GM10248 (cell line): ENCODE measurements at regions not wholly inside any gene's neighbourhood (a gene's known extent, or its start where the extent isn't known, plus 50 kb on each side); places are given as distances from the start of the nearest gene placed in this dataset.

ENCODE experiments used
- CTCF ChIA-PET: fragments of 300-600 bp; sonication (Branson Sonifier 250); formaldehyde crosslinking; extraction: SDS; loops from one replicate; lab custom pipeline; 2021; ENCODE audit warnings: antibody characterized with exemption; lab: Yijun Ruan, JAX
- POLR2A ChIA-PET: fragments of 350-650 bp; sonication (Branson Sonifier 250); formaldehyde crosslinking; extraction: SDS; loops from one replicate; lab custom pipeline; 2020; ENCODE audit warnings: antibody characterized with exemption; lab: Yijun Ruan, JAX
- DNase-seq: peaks from one replicate; pipeline ENCODE4 v3.0.0; 2012; ENCODE audit errors: extremely low spot score
- TF ChIP-seq, protein P1 (sequence below): IDR thresholded peaks from 2 replicates; pipeline ENCODE4 v1.5.1; 2012; ENCODE audit warnings: mild to moderate bottlenecking, low read depth; ENCODE audit errors: extremely low read depth, missing control alignments, control extremely low read depth

DNA sequence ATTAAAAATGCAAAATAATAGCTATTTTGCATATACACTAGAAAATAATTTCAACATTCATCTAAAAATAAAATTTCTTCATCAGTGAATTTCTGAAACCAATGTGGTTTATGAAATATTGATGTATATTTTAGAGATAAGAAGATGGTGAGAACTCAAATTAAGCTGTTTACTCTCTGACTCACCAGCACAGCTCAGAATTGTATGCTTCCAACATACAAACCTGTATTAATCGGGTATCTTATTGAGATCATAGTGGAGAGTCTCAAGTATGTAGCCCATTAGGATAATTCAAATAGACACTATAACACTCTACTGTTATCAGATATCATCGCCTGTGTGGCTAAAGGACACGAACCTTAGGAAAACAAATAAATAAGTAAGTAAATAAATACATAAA lies 899.5 kb upstream of the INTU start:
- no peak for DNase-seq
- ChIA-PET CTCF (no interaction called here), POLR2A (no interaction called here)

DNA sequence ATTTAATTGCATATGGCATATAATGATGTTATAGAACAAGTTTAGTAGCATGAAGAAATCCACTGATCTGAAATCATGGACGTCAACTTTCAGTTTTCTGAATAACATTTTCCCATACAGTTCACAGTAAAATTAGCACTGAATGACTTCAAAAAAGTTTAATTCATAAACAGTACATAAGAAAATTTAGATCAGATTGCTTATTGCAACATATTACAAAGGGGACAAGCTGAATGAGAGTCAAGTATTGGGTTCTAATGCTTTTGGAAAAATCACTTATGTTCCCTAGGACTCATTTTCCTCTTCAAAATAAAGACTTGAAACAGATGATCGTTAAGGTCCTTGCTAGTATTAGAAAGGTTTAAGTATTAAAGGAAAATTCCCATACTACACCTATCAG lies 898.3 kb upstream of the INTU start:
- CTCF ChIA-PET = no interaction called here
- POLR2A ChIA-PET = no interaction called here
- DNase-seq = no peak
- TF ChIP-seq, protein P1, sequence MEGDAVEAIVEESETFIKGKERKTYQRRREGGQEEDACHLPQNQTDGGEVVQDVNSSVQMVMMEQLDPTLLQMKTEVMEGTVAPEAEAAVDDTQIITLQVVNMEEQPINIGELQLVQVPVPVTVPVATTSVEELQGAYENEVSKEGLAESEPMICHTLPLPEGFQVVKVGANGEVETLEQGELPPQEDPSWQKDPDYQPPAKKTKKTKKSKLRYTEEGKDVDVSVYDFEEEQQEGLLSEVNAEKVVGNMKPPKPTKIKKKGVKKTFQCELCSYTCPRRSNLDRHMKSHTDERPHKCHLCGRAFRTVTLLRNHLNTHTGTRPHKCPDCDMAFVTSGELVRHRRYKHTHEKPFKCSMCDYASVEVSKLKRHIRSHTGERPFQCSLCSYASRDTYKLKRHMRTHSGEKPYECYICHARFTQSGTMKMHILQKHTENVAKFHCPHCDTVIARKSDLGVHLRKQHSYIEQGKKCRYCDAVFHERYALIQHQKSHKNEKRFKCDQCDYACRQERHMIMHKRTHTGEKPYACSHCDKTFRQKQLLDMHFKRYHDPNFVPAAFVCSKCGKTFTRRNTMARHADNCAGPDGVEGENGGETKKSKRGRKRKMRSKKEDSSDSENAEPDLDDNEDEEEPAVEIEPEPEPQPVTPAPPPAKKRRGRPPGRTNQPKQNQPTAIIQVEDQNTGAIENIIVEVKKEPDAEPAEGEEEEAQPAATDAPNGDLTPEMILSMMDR = no peak

More for the DNA sequence above, 899.5 kb upstream of the INTU start:
- TF ChIP-seq, protein P1 = no peak

DNA sequence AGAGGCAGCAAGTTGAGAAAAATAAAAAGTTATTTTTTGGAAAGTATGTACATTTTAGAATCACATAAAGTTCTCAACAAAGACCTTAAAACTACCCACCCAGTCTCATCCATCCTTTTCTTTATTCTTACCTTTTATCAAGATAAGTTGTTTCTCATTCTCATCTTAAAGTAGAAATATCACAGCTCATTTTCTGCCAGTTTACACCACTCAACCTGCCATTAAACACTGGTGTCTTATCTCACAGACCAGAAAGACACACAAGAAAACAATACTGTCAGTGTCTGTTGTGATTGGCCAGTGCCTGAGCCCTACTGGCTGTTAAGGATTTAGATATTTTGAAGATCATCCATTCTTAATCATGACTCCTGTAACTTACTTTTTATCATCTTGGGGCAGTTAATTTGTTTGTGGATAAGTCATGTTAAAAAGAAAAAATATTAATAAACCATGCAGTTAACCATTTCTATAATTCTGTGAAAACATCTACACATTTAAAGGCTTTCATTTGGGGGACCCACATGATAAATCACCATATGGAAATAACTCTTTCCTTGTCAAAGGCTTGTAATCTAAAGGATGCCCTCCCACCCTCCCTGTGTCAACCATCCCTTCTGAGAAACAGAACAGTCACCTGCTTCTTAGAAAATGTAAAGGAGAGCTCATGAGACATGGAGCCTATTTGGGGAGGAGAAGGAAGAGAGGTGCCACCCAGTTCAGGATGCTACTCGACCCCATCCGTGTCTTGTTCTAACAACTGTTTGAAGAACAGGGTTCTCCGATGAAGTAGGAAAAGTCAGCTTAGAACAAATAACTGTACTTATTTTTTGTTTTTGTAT lies 897.2 kb upstream of the INTU start:
- POLR2A ChIA-PET = no interaction called here
- TF ChIP-seq, protein P1 = no peak

DNA sequence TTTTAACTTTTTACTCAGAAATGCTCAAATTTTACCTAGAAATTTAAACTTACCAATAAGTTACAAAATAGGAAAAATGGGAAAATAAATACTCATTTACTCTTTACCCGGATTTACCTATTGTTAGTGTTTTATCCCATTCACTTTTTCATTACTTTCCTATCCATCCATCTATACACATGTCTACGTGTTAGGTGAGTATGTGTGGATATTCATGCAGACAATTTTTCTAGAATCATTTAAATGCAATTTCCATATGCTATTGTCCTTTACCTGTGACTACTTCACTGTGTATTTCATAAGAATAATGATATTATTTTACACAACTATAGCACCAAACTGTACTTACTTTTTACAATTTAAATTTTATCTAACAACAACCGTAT lies 896.6 kb upstream of the INTU start:
- DNase-seq = no peak
- POLR2A ChIA-PET = no interaction called here
- TF ChIP-seq, protein P1 = no peak
- CTCF ChIA-PET = no interaction called here

More for the DNA sequence above, 897.2 kb upstream of the INTU start:
- DNase-seq = no peak
- CTCF ChIA-PET = no interaction called here

DNA sequence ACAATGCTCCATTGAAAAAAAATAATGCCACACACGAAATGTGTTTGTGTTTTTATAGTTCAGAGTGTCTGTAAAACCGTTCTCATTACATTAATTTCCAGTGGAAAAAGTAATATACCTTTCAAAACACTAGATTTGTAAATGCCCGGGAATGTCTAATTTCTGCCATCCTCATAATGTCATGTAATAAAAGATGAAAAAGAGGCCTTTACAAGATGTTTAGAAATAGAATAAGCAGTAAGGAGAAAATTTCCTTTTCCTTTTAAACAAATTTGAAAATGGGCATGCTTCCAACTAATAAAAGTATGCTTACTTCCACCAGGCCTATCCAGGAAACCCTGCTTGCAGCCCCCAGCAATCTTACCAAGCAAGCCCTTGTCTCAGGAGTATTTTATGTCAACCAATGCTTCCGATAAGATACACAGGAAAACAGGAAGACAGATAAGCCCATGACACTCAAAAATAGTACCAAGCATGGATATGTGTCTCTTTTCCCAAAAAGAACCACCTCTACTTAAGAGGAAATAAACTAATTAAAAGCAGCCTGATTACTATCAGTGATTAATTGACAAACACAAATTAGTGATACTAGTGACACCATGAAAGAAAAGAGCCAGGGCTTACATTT lies 894.7 kb upstream of the INTU start:
- DNase-seq = no peak
- ChIA-PET CTCF (no interaction called here), POLR2A (no interaction called here)
- TF ChIP-seq, protein P1 = no peak

DNA sequence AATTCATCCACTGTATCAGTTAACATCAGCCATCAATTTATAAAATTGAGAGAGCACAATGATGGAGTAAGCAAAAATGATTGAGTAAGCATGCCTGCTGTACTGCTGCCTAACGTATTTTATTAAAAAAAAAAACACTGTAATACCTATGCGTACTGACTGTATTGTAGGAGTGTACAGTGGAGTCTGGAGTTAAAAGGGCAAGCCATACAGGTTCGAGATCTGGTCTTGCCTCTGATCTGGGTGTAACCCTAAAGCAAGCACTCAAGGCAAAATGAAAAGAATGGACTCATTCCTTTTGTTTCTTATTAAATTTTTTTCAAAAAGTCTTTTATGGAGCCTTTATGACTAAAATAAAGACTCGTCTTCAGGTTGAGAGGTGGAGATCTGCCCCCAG lies 894.2 kb upstream of the INTU start:
- DNase-seq = no peak
- ChIA-PET CTCF (no interaction called here), POLR2A (no interaction called here)
- TF ChIP-seq, protein P1 = no peak
